ENCODE measurements at regions not wholly inside any gene's neighbourhood (a gene's known extent, or its start where the extent isn't known, plus 50 kb on each side); places are given as distances from the start of the nearest gene placed in this dataset.

GRCh38 chr6:165987483-165988301, 180.0 kb downstream of the TBXT start:
- H3F3A ChIP-seq (ENCODE audit: low read depth) = no peaks in the 10 kb centered on the region
- no peaks in the 10 kb centered on the region for H3K9me3 ChIP-seq (ENCODE audit: insufficient read depth, low read depth, low read length)
- peak overlapping the region; percentile 69 for H3K4me3 ChIP-seq (ENCODE audit: low read length, poor library complexity, severe bottlenecking)
- no peaks in the 10 kb centered on the region for H4K20me1 ChIP-seq (ENCODE audit: insufficient read depth, low read length, poor library complexity, severe bottlenecking)
- peak overlapping the region; percentile 94 for H3K4me2 ChIP-seq (ENCODE audit: low read depth, low read length, poor library complexity, severe bottlenecking)
- peaks cover 8% of the 10 kb centered on the region for H3K27me3 ChIP-seq (ENCODE audit: insufficient read depth, low read length, poor library complexity, severe bottlenecking)
- peak overlapping the region; percentile 69 for H2AFZ ChIP-seq (ENCODE audit: low read length)
- H3K9me2 ChIP-seq (replicated peaks; ENCODE audit: low read depth, low read length) = no peaks in the 10 kb centered on the region
- peaks cover 20% of the 10 kb centered on the region for H3K4me1 ChIP-seq (ENCODE audit: insufficient read depth, low read length, poor library complexity, severe bottlenecking)
- no peaks in the 10 kb centered on the region for H3K79me2 ChIP-seq (ENCODE audit: insufficient read depth, low read length)
- no peaks in the 10 kb centered on the region for H3K36me3 ChIP-seq (ENCODE audit: insufficient read depth, low read length)
- H3K9ac ChIP-seq (ENCODE audit: low read depth, low read length, poor library complexity, severe bottlenecking) = peak overlapping the region; percentile 32
- no peak for TF ChIP-seq CTCF (conservative IDR thresholded peaks at IDR 0.05; ENCODE audit: low read length)
- no peak for TF ChIP-seq EZH2phosphoT487 (IDR thresholded peaks at IDR 0.05; ENCODE audit: borderline replicate concordance)

- H3K9me3 ChIP-seq (ENCODE audit: insufficient read depth, low read depth, low read length) = no peaks in the 10 kb centered on the region
- H3K36me3 ChIP-seq (ENCODE audit: insufficient read depth, low read length) = no peaks in the 10 kb centered on the region
- no peaks in the 10 kb centered on the region for H3K79me2 ChIP-seq (ENCODE audit: insufficient read depth, low read length)
- H4K20me1 ChIP-seq (ENCODE audit: insufficient read depth, low read length, poor library complexity, severe bottlenecking) = no peaks in the 10 kb centered on the region
- peaks cover 8% of the 10 kb centered on the region for H3K27me3 ChIP-seq (ENCODE audit: insufficient read depth, low read length, poor library complexity, severe bottlenecking)
- peak overlapping the region; percentile 32 for H3K9ac ChIP-seq (ENCODE audit: low read depth, low read length, poor library complexity, severe bottlenecking)
- TF ChIP-seq CTCF (conservative IDR thresholded peaks at IDR 0.05; ENCODE audit: low read length) = no peak
- no peak for TF ChIP-seq EZH2phosphoT487 (IDR thresholded peaks at IDR 0.05; ENCODE audit: borderline replicate concordance)
- H2AFZ ChIP-seq (ENCODE audit: low read length) = peak overlapping the region; percentile 69
- peaks cover 20% of the 10 kb centered on the region for H3K4me1 ChIP-seq (ENCODE audit: insufficient read depth, low read length, poor library complexity, severe bottlenecking)
- H3K4me2 ChIP-seq (ENCODE audit: low read depth, low read length, poor library complexity, severe bottlenecking) = peak overlapping the region; percentile 94
- H3K4me3 ChIP-seq (ENCODE audit: low read length, poor library complexity, severe bottlenecking) = peak overlapping the region; percentile 69
- no peaks in the 10 kb centered on the region for H3F3A ChIP-seq (ENCODE audit: low read depth)
- H3K9me2 ChIP-seq (replicated peaks; ENCODE audit: low read depth, low read length) = no peaks in the 10 kb centered on the region
These were observed 180.7 kb downstream of the TBXT start for GRCh38 chr6:165986914-165987482.

- Histone ChIP-seq H3F3A (ENCODE audit: low read depth) (no peaks in the 10 kb centered on the region), H3K9ac (ENCODE audit: low read depth, low read length, poor library complexity, severe bottlenecking) (no peak overlapping the region), H3K79me2 (ENCODE audit: insufficient read depth, low read length) (no peaks in the 10 kb centered on the region), H3K4me1 (ENCODE audit: insufficient read depth, low read length, poor library complexity, severe bottlenecking) (peaks cover 20% of the 10 kb centered on the region), H3K4me2 (ENCODE audit: low read depth, low read length, poor library complexity, severe bottlenecking) (peak overlapping the region; percentile 94), H3K9me3 (ENCODE audit: insufficient read depth, low read depth, low read length) (no peaks in the 10 kb centered on the region), H4K20me1 (ENCODE audit: insufficient read depth, low read length, poor library complexity, severe bottlenecking) (no peaks in the 10 kb centered on the region), H3K27me3 (ENCODE audit: insufficient read depth, low read length, poor library complexity, severe bottlenecking) (peaks cover 8% of the 10 kb centered on the region), H3K9me2 (replicated peaks; ENCODE audit: low read depth, low read length) (no peaks in the 10 kb centered on the region), H3K36me3 (ENCODE audit: insufficient read depth, low read length) (no peaks in the 10 kb centered on the region), H3K4me3 (ENCODE audit: low read length, poor library complexity, severe bottlenecking) (peak overlapping the region; percentile 69), H2AFZ (ENCODE audit: low read length) (peak overlapping the region; percentile 41; the same call in 1 of the 2 replicates)
- TF ChIP-seq EZH2phosphoT487 (IDR thresholded peaks at IDR 0.05; ENCODE audit: borderline replicate concordance) (no peak), CTCF (conservative IDR thresholded peaks at IDR 0.05; ENCODE audit: low read length) (no peak)
These were observed 181.2 kb downstream of the TBXT start for GRCh38 chr6:165986311-165986913.
